CMK (cell line): ENCODE measurements at regions not wholly inside any gene's neighbourhood (a gene's known extent, or its start where the extent isn't known, plus 50 kb on each side); places are given as distances from the start of the nearest gene placed in this dataset.

Experiments
- DNase-seq: peaks from one replicate; pipeline ENCODE4 v3.0.0-alpha.2; 2010; ENCODE audit warnings: low read depth

GRCh38 chr6:169082817-169083507 lies 170.7 kb downstream of the THBS2 start:
- DNase-seq: no peak

DNA sequence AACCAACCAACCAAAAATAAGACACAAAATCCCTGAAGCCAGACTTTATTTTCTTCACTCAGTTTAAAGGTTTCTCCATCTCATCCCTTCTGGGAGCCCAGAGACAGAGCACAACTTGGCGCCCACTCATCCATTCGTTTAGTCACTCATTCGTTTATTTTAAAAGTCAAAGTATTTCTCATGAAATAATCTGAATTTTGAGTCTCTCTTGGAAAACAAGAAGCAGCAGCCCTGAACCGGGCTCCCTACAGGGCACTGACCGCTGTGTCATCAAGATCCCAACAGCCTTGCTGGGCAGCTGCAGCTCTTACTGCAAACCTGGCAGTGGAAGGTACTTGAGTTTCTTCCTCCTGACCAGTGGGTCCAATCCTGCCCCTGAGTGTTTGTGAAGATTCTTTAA lies 171.6 kb downstream of the THBS2 start:
- no peak for DNase-seq

DNA sequence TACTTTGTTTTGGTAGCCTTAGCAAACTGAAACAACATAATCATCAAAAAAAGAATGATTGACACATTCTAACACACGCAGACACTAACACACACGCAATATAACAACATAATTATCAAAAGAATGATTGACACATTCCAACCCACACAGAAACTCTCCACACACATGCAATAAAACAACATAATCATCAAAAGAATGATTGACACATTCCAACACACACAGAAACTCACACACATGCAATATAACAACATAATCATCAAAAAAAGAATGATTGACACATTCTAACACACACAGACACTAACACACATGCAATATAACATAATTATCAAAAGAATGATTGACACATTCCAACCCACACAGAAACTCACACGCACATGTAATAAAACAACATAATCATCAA lies 172.4 kb downstream of the THBS2 start:
- DNase-seq: no peak

DNA sequence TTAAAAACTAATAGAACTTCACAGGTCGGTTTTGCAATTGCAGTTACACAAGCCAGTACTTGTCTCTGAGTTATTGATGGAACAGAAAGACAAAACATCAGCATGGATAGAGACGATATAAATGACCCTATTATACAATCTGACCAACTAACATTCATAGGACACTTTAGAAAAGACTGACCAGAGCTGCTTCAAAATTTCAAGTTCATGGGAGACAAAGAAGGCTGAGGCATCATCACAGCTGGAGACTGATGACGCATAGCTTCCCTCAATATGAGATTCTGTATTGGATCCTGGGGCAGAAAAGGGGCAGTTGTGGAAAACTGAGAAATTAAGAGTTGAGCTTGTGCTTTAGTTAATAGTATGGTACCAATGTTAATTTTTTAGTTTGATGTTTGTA lies 174.0 kb downstream of the THBS2 start:
- DNase-seq: no peak

DNA sequence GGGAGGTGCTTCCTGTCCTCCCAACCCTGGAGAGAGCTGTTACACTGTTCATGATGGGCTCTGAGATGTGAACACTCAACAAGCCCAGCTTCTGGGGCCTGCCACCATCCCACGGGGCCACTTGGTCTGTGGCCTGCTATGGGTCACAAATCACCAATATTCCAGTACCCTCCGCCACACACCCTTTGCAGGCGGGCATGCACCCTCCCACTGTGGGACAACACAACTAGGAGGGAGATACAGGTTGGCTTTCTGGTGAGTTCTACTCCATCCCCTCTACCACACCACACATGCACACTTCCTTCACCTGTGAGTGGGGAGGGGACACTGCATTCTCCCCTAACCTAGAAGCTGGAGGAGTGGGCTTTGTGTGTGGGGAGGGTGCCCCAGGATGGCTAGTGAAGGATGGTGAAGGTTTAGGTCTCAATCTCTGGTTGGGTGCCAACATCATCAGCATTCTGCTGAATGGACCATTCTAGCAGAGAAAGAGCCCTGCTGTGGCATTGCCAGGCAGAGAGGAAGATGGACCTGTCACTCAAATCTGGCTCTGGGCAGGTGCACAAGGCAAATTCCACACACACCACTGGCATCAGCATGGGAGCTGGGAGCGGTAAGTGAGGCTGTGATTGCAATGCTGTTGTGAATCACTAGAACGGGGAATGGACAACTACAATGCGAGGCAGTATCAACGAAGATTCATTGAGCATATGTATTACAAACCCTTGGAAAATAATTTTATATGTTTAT lies 175.1 kb downstream of the THBS2 start:
- no peak for DNase-seq

DNA sequence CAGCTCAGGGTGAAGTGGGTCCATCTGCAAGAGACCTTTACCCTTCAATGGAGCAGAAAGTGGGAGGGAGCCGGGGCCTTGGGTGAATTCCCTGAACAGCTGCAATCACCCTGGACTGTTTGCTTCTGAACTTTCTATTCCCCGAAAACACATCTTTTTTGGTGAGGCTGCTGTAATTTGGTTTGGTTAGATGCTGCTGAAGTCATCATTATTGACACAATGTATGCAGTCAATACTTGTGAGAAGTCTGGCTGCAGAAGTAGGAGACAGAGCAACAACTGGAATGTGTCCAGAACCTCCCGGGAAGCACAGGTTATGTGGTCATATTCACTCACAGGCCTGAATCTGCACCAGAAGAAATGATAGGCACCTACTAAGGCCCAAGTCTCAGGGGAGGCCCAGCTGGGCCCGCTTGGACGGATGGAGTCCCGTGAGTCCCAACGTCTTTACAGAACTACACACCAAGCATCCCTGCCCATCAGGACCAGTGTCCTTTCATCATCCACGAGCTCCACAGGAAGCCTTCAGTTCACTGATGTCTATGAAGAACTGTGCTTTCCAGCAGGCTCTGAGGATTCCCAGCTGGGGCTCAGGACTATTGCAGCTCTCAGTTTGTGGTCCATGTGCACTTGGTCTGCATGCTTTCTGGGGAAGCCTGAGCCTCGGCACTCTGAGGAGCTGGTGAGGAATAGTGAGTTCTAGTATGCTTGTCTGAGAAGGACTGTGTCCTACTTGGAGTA lies 177.6 kb downstream of the THBS2 start:
- no peak for DNase-seq

DNA sequence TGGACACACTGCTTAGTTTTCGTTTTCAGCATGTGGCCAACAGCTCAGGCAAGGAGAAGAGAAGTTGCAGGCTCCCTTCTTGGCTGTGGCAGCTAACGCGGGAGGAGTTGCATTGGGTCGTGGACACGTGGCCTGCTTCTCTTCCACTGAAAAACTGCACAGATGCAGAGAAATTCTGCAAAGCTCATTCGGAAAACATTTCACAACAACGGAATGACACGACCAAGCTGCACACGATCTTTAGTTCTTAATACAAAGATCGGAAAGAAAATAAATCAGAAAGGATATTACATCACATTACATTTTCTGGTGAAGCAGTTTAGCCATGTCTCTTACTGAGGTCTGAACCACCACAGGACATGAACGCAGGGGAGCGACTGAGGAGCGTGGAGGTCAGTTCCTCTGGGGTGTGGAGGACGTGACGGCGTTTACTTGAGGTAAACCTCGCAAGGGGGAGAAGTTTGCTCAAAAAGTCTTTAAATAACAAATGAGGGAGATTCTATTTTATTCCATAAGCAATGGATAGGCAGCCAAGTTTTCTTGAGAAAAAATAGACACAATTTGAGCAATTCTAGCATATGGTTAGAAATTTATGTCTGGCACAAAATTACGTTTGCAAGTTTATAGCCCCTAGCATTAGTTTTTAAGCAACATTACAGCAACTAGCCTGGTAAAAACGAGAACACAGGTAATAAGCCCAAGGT lies 178.3 kb downstream of the THBS2 start:
- DNase-seq: no peak

DNA sequence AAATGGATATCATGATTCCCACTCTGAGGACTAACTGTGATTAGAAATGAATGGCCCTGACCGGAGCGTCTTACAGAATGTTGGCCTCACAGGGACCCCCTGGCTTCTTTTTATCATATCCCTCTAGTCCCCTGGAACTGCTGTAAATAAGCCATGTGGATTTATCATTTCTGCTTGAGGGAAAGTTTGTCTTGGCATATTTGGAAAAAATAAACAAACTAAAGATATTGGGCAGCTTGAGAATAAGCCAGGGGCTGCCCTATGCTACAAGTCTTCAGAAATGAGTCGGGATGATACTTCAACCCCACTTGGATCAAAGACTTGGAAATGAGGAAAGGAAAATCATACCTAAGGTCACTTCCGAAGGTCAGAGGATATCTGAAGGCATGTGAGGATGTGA lies 179.1 kb downstream of the THBS2 start:
- no peak for DNase-seq

DNA sequence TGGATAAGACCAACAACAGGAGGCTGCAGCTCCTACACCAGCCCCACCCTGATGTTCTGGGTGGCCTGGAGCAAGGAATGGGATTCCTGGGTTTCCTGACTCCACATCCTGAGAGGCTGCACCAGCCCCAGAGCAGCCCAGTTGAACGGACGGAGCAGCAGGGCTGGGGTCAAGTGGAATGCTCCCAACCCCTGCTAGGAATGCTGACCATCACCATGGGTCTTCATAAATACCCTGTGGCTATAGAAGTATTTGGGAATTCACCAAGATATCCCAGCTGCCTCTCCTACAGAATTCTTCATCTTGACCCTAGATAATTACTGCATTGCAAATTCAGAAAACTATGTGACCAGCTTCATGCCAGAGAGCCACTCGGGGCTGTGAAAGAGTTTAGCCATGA lies 180.3 kb downstream of the THBS2 start:
- DNase-seq: no peak

GRCh38 chr6:169072127-169073042 lies 181.3 kb downstream of the THBS2 start:
- DNase-seq: no peak

- DNase-seq: no peak
Measured at GRCh38 chr6:169071394-169071793, 182.3 kb downstream of the THBS2 start.

DNA sequence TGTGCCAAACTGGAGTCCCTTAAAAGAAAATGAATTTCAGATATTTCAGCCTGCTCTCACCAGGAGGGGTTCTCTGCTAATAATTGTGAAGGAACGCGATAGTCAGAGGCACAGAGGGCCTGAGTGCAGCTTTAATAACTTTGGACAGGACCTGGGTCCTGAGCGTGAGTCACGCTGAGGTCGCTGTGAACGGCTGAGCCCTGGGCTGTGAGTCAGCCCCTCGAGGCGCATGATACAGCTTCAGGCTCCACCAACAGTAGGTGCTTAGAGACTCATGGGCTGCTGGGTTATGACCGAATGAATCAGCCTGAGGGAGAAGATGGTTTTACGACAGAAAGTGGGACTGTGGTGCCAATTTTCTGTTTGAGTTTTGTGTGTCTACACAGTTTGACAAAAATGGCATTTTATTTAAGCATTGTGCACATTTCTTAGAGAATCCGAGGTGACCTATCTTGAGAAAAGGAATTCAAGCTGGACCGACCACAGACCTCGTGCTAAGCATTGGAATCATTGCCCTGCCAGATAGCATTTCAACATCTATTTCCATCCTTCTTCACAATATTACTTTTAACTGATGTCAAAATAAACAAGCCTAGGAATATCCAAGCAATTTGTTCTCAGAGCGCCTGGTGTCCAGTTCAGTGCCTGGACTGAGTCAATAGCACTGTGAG lies 183.0 kb downstream of the THBS2 start:
- DNase-seq: no peak

- DNase-seq: no peak
Measured at GRCh38 chr6:169069356-169069755, 184.3 kb downstream of the THBS2 start.

DNA sequence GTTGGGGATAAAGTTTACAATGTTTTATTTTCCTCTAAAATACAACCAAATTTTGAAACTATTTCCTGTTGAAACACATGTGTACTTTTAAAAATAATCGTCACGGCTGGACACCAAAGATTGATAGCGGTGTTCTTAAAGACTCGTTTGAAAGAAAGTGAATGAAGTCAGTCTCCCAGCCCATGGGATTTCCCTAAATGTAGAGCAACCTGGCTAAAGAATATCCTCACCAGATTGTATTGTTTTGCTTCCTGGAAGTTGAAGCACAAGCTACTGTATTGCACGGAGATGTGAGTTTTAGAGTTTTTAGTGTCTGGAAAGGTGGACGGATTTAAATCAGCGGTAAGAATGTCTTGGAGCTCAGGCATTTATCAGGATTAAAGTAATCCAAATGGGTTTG lies 189.5 kb downstream of the THBS2 start:
- no peak for DNase-seq

DNA sequence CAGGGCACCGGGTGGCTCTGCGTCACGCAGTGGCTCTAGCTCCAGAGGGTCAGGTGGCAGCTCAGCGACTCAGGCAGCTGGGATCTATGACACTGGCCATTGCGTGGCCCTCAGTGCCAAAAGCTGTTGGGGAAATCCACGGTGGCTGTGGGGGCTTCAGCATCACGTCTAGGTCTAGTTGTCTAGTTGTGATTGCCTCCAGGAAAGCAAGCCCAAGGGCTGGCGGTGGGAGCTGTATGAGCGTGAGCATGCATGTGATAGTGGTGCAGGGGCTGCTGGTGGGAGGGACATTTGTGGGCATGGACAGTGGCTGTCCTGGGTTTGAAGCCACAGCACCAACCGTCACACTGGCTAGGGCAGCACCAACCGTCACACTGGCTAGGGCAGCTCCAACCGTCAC lies 191.4 kb downstream of the THBS2 start:
- no peak for DNase-seq

- no peak for DNase-seq
Measured at GRCh38 chr6:169058634-169059033, 195.0 kb downstream of the THBS2 start.

GRCh38 chr6:169052462-169052861 lies 201.2 kb downstream of the THBS2 start:
- no peak for DNase-seq

DNA sequence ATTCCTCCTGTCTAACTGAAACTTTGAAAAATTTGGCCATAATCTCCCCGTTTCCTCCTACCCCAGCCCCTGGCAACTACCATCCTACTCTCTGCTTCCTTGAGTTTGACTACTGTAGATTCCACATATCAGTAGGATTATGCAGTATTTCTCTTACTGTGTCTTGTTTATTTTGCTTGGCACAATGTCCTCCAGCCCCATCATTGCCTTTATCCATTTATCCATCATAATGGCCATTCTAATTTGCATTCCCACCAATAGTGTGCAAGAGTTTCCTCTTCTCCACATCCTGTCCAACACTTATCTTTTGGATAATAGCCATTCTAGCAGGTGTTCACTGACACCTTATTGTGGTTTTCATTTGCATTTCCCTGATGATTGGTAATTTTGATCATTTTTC lies 202.3 kb downstream of the THBS2 start:
- no peak for DNase-seq

GRCh38 chr6:169048865-169049205 lies 204.8 kb downstream of the THBS2 start:
- DNase-seq: no peak

DNA sequence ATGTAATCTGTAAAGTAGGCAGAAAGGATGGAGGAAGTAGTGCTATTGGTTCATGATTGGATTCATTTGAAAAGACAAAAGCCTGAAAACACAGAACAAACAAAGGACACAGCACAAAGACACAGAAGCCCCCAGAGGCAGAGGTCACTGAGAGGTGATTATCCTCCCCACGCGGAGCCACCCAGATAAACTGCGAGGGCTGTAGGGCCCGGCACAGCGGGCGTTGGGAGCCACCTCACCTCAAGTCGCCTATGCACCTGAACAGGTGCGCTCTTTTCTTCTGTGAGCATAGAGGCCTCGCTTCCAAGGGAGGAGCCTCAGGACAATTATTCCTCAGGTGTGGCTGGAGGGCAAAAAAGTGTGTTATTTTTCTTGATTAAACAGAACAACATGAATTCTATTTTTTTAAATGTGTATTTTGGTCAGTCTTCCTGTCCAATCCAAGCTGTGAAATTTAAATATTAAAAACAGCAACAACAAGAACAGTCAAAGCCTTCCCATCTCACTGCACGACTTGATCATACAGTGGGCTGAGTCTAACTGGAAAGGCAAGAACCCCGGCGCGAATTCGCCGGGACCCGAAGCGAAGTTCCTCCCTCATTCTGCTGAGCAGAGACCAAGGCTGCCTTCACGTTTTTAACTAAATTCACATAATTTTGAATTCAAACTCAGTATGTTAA lies 205.3 kb downstream of the THBS2 start:
- DNase-seq: no peak
